ENCODE measurements at regions not wholly inside any gene's neighbourhood (a gene's known extent, or its start where the extent isn't known, plus 50 kb on each side); places are given as distances from the start of the nearest gene placed in this dataset.

DNA sequence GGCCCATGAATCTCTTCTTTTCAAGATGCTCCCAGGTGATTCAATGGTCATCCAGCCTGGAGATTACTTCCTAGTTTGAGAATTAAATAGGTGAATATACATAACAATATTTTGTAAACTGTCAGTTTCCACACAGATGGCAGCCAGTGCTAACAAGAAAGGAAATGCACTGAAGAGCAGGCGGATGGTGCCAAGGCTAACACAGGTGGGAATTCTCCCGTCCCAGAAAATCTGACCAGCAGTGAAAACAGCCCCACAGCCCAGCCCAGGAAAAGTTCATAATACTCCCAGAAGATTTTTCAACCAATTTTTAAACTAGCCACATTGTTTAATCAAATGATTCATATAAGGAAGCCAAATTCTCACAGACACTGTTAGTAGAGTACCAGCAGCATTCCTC, 387.2 kb upstream of the GATB start:
- no peak overlapping the region for H2BK120ac ChIP-seq (ENCODE audit: low read depth, low read length, poor library complexity, severe bottlenecking)
- Mint-ChIP-seq H3K27me3 (ENCODE audit: low read depth) (peaks cover 5% of the 10 kb centered on the region; the same call in 1 of the 2 replicates), H3K36me3 (ENCODE audit: insufficient read depth in 1 of 3, low read depth in 3 of 3) (peaks cover 16 to 43% (median 22%) of the 10 kb centered on the region in 3 experiments), H3K27ac (no peak overlapping the region; a peak in 1 of 7 replicates), H3K4me1 (no peaks in the 10 kb centered on the region), H3K4me3 (no peak overlapping the region), H3K9me3 (peaks cover 45% of the 10 kb centered on the region in 2 experiments)
- no CpG with 5 or more reads among the region's 2 CpGs for WGBS (ENCODE audit: extremely low coverage, insufficient read length, low lambda C conversion rate)
- H3K9ac ChIP-seq (ENCODE audit: extremely low read depth, insufficient read length, low read length): no peak overlapping the region
- no peak overlapping the region for H3K27ac ChIP-seq (ENCODE audit: insufficient read length, low read depth, low read length)
- H3K27me3 ChIP-seq (ENCODE audit: insufficient read depth, low read length): no peaks in the 10 kb centered on the region
- no peaks in the 10 kb centered on the region for H3K4me1 ChIP-seq (ENCODE audit: insufficient read depth, low read length)
- H3K79me2 ChIP-seq (ENCODE audit: insufficient read depth, low read length): no peaks in the 10 kb centered on the region
- H3K23ac ChIP-seq (ENCODE audit: insufficient read length, low read depth, low read length): no peak overlapping the region
- H2BK5ac ChIP-seq (ENCODE audit: insufficient read length, low read length): no peak overlapping the region
- H3K4ac ChIP-seq (ENCODE audit: low read depth, low read length): no peak overlapping the region
- no peak for DNase-seq
- no peaks in the 10 kb centered on the region for H3K79me1 ChIP-seq (ENCODE audit: insufficient read depth, low read depth, low read length, poor library complexity, severe bottlenecking)
- no peak overlapping the region for H3K4me2 ChIP-seq (ENCODE audit: insufficient read depth, insufficient read length, low read length)
- H3K23me2 ChIP-seq (ENCODE audit: insufficient read length, low read depth, low read length, poor library complexity, severe bottlenecking): no peaks in the 10 kb centered on the region
- H2BK15ac ChIP-seq (ENCODE audit: low read depth, low read length): no peak overlapping the region
- H2BK20ac ChIP-seq (ENCODE audit: low read depth, low read length, poor library complexity, severe bottlenecking): no peak overlapping the region
- no peak overlapping the region for H4K91ac ChIP-seq (ENCODE audit: insufficient read length, low read depth, low read length)
- no peak overlapping the region for H2AK5ac ChIP-seq (ENCODE audit: insufficient read length, low read length)
- no peak overlapping the region for H4K5ac ChIP-seq (ENCODE audit: insufficient read length, low read depth, low read length)
- no peak overlapping the region for H4K8ac ChIP-seq (replicated peaks; ENCODE audit: insufficient read length, low read depth, low read length)
- no peaks in the 10 kb centered on the region for H4K20me1 ChIP-seq (ENCODE audit: control insufficient read depth, insufficient read depth, insufficient read length)
- no peaks in the 10 kb centered on the region for H3K9me3 ChIP-seq (ENCODE audit: control insufficient read depth, low read depth, low read length)
- no peak overlapping the region for H2BK12ac ChIP-seq (ENCODE audit: insufficient read length, low read depth, low read length)
- no peak overlapping the region for H3K18ac ChIP-seq (ENCODE audit: insufficient read length, low read depth, low read length)
- H2AFZ ChIP-seq (ENCODE audit: low read length): no peak overlapping the region
- H3K56ac ChIP-seq (ENCODE audit: insufficient read length, low read depth, low read length): no peak overlapping the region
- TF ChIP-seq, protein P1, sequence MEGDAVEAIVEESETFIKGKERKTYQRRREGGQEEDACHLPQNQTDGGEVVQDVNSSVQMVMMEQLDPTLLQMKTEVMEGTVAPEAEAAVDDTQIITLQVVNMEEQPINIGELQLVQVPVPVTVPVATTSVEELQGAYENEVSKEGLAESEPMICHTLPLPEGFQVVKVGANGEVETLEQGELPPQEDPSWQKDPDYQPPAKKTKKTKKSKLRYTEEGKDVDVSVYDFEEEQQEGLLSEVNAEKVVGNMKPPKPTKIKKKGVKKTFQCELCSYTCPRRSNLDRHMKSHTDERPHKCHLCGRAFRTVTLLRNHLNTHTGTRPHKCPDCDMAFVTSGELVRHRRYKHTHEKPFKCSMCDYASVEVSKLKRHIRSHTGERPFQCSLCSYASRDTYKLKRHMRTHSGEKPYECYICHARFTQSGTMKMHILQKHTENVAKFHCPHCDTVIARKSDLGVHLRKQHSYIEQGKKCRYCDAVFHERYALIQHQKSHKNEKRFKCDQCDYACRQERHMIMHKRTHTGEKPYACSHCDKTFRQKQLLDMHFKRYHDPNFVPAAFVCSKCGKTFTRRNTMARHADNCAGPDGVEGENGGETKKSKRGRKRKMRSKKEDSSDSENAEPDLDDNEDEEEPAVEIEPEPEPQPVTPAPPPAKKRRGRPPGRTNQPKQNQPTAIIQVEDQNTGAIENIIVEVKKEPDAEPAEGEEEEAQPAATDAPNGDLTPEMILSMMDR (conservative IDR thresholded peaks at IDR 0.05): no peak
- H3T11ph ChIP-seq (ENCODE audit: low read length): no peak overlapping the region
- H3K14ac ChIP-seq (ENCODE audit: insufficient read depth, low read length): no peak overlapping the region
